Osteocyte (in vitro differentiated cells): ENCODE measurements at regions not wholly inside any gene's neighbourhood (a gene's known extent, or its start where the extent isn't known, plus 50 kb on each side); places are given as distances from the start of the nearest gene placed in this dataset.

Experiments used
- DNase-seq: peaks from one replicate; pipeline ENCODE4 v3.0.0; 2021; ENCODE audit warnings: mixed read lengths; ENCODE audit not compliant: unreplicated experiment; ENCODE audit errors: extremely low spot score
- H3K27ac Mint-ChIP-seq: one replicate; pipeline ENCODE4 v1.8.0; 2021; ENCODE audit warnings: mild to moderate bottlenecking, mixed read lengths; ENCODE audit not compliant: unreplicated experiment
- H3K27me3 Mint-ChIP-seq: one replicate; pipeline ENCODE4 v1.8.0; 2021; ENCODE audit warnings: mixed read lengths; ENCODE audit not compliant: unreplicated experiment
- H3K36me3 Mint-ChIP-seq: one replicate; pipeline ENCODE4 v1.8.0; 2021; ENCODE audit warnings: mixed read lengths; ENCODE audit not compliant: unreplicated experiment
- H3K4me1 Mint-ChIP-seq: one replicate; pipeline ENCODE4 v1.8.0; 2021; ENCODE audit warnings: mixed read lengths; ENCODE audit not compliant: unreplicated experiment
- H3K4me3 Mint-ChIP-seq: one replicate; pipeline ENCODE4 v1.8.0; 2021; ENCODE audit warnings: mild to moderate bottlenecking, moderate library complexity, mixed read lengths; ENCODE audit not compliant: unreplicated experiment
- H3K9me3 Mint-ChIP-seq: one replicate; pipeline ENCODE4 v1.8.0; 2021; ENCODE audit warnings: mixed read lengths; ENCODE audit not compliant: unreplicated experiment
- TF ChIP-seq, protein P1 (sequence below): fragments of 200-600 bp; sonication (generic); IDR thresholded peaks from 2 replicates; pipeline ENCODE4 v1.5.0; 2021; ENCODE audit warnings: antibody characterized with exemption, mild to moderate bottlenecking, moderate library complexity

DNA sequence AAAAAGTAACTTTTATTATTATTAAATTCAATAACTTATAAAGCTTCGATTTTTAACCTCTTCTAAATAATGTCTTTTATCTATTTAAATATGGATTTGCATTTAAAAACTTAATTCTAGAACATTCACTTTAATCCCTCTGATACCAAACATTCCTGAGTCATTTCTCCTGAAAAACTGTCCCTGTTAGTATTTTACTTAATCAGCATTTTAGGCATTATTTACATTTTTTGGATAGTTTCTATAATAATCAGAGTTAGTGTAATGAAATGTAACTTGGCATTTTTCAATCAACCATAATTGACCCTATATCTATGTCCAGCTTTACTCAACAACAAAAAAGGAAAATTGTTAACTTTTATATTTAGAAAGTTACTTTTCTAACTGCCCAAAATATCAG, 428.1 kb downstream of the PCDH17 start:
- Mint-ChIP-seq H3K4me1 (no peaks in the 10 kb centered on the region), H3K27ac (no peak overlapping the region), H3K27me3 (no peaks in the 10 kb centered on the region), H3K4me3 (no peak overlapping the region), H3K36me3 (no peaks in the 10 kb centered on the region), H3K9me3 (no peaks in the 10 kb centered on the region)
- DNase-seq = no peak
- TF ChIP-seq, protein P1, sequence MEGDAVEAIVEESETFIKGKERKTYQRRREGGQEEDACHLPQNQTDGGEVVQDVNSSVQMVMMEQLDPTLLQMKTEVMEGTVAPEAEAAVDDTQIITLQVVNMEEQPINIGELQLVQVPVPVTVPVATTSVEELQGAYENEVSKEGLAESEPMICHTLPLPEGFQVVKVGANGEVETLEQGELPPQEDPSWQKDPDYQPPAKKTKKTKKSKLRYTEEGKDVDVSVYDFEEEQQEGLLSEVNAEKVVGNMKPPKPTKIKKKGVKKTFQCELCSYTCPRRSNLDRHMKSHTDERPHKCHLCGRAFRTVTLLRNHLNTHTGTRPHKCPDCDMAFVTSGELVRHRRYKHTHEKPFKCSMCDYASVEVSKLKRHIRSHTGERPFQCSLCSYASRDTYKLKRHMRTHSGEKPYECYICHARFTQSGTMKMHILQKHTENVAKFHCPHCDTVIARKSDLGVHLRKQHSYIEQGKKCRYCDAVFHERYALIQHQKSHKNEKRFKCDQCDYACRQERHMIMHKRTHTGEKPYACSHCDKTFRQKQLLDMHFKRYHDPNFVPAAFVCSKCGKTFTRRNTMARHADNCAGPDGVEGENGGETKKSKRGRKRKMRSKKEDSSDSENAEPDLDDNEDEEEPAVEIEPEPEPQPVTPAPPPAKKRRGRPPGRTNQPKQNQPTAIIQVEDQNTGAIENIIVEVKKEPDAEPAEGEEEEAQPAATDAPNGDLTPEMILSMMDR = no peak

DNA sequence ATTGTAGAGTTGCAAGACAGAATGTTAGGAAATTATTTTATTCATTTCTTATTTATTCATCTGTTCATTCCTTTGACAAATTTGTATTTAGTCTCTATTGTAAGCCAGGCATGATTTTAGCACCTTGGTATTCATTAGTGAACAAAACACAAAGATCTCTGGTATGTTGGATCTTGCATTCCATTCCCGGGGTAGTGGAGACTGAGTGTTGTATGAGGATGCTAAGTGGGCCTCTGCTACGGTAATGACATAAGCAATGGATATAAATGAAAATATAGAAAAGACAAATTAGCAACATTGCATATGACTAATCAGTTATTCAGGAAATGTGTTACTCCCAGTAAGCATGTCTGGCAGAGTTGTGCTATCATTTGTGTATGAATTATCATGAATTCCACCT, 449.3 kb downstream of the PCDH17 start:
- Mint-ChIP-seq H3K27ac (no peak overlapping the region), H3K4me3 (no peak overlapping the region), H3K9me3 (no peaks in the 10 kb centered on the region), H3K36me3 (no peaks in the 10 kb centered on the region), H3K4me1 (no peaks in the 10 kb centered on the region), H3K27me3 (no peaks in the 10 kb centered on the region)
- no peak for DNase-seq
- TF ChIP-seq, protein P1 = no peak

DNA sequence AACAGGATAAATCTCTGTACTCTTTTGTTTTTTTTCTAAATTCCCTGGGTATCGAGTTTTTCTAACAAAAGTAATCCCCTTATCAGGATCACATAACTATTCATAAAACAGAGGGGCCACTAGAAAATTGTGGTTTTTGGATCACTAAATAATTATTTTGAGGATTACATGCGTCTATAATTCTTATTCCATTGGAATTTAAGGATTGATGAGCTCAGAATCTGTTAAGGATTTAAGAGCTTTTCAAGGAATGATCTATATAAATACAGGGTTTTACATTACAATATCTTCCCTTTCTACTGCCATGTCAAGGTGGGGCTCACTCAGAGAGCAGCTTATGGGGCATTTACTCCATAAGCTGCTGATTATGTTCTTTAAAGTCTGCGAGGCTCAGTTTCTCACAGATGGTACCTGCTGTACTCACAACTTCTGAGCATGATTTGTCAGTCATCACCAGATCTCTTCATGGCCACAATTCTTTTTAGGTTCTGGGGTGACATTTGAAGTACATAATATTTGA, 449.8 kb downstream of the PCDH17 start:
- TF ChIP-seq, protein P1 = no peak
- H3K36me3 Mint-ChIP-seq = no peaks in the 10 kb centered on the region
- no peaks in the 10 kb centered on the region for H3K27me3 Mint-ChIP-seq
- no peaks in the 10 kb centered on the region for H3K9me3 Mint-ChIP-seq
- no peak for DNase-seq
- no peaks in the 10 kb centered on the region for H3K4me1 Mint-ChIP-seq
- no peak overlapping the region for H3K4me3 Mint-ChIP-seq
- H3K27ac Mint-ChIP-seq = no peak overlapping the region

DNA sequence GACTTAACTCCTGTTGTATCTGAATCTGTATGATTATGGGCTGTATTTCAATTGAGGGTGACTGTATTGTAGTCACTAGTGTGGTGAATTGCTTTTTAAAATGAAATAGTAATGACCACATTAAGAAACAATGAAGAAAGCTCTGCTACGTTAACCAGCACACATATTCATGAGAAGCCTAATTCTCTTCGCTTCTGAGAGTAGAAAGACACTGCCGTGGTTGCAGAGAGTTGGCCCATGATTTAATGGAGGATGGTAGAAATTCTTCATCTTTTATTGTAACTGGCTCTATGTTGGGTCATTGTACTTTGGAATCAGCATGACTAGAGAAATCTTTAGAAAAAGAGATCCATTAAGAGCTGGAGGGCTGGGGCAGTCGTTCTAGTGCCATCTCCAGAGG, 451.5 kb downstream of the PCDH17 start:
- no peaks in the 10 kb centered on the region for H3K4me1 Mint-ChIP-seq
- H3K27me3 Mint-ChIP-seq = no peaks in the 10 kb centered on the region
- no peaks in the 10 kb centered on the region for H3K9me3 Mint-ChIP-seq
- TF ChIP-seq, protein P1 = no peak
- H3K4me3 Mint-ChIP-seq = no peak overlapping the region
- H3K36me3 Mint-ChIP-seq = no peaks in the 10 kb centered on the region
- DNase-seq = no peak
- no peak overlapping the region for H3K27ac Mint-ChIP-seq

DNA sequence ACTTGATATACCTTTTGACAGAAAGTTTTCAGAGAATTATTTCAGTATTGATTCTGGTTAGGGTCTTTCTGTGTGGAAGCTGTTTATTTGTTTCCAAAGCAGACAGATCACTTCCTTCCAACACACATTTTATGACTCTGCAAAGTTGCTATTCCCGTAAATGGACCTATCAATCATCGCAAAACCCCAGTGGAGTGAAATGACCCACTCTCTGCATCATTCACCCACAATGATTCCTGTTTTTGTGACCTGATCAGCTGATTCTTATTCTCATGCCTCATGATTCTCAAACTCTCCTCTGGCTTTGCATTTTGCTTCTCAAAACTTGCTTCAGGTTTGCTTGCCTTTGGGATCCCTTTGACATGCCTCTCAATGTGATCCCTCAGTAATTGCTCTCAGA, 453.7 kb downstream of the PCDH17 start:
- no peaks in the 10 kb centered on the region for H3K4me1 Mint-ChIP-seq
- no peaks in the 10 kb centered on the region for H3K27me3 Mint-ChIP-seq
- H3K27ac Mint-ChIP-seq = no peak overlapping the region
- H3K4me3 Mint-ChIP-seq = no peak overlapping the region
- DNase-seq = no peak
- no peaks in the 10 kb centered on the region for H3K36me3 Mint-ChIP-seq
- TF ChIP-seq, protein P1 = no peak
- H3K9me3 Mint-ChIP-seq = no peaks in the 10 kb centered on the region
